GM10266 (cell line): ENCODE measurements at regions not wholly inside any gene's neighbourhood (a gene's known extent, or its start where the extent isn't known, plus 50 kb on each side); places are given as distances from the start of the nearest gene placed in this dataset.

Experiments used
- DNase-seq: peaks from one replicate; pipeline ENCODE4 v3.0.0; 2012; ENCODE audit errors: extremely low spot score
- CTCF ChIP-seq: IDR thresholded peaks from 2 replicates; pipeline ENCODE4 v1.5.1; 2012; ENCODE audit warnings: mild to moderate bottlenecking, low read depth; ENCODE audit not compliant: control insufficient read depth, insufficient read depth; ENCODE audit errors: missing control alignments

DNA sequence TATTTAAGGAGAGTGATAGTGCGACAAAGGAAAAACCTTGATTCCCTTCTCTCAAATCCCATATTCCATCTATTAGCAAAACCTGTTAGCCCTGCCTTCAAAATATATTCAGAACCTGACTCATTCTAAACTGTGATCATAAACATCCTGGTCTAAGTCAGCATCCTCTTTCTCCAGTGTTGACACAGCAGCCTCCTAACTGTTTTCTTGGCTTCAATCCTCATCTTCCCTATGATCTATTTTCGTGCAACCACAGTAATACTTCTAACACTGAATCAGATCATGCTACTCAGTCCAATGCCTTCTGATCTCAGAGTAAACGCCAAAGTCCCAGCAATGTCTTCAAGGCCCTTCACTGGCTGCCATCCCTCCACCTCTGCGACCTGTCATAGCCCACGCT lies 785.1 kb downstream of the EDEM1 start:
- DNase-seq: no peak
- no peak for TF ChIP-seq CTCF

- DNase-seq: no peak
- TF ChIP-seq CTCF: no peak
Measured at GRCh38 chr3:5974630-5975322, 787.3 kb downstream of the EDEM1 start.

DNA sequence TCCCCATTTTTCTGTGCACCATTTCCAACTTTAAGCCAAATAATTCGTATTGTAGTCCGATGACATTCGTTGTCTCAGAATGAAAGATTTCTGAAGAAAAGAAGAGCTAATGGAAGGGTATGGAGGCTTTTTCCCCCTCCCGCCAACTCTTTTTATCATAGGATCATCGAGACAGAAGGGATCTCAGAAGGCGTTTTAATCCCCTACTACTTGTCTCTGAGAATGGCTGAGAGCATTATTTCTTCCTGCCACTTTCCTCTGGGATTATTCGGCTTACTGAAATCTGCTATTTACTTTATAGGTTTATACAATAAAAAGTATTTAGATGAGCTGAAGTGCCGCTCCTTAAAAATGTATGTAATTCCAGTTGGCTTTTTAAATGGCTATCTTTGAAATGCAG lies 789.8 kb downstream of the EDEM1 start:
- TF ChIP-seq CTCF: no peak
- no peak for DNase-seq

- no peak for DNase-seq
- TF ChIP-seq CTCF: no peak
Measured at GRCh38 chr3:5980475-5980874, 793.0 kb downstream of the EDEM1 start.

- no peak for TF ChIP-seq CTCF
- no peak for DNase-seq
Measured at GRCh38 chr3:5994651-5995050, 807.1 kb downstream of the EDEM1 start.

GRCh38 chr3:6018456-6018855 lies 830.9 kb downstream of the EDEM1 start:
- TF ChIP-seq CTCF: no peak
- no peak for DNase-seq

- no peak for DNase-seq
- no peak for TF ChIP-seq CTCF
Measured at GRCh38 chr3:6022621-6023020, 835.1 kb downstream of the EDEM1 start.
